ENCODE measurements at regions not wholly inside any gene's neighbourhood (a gene's known extent, or its start where the extent isn't known, plus 50 kb on each side); places are given as distances from the start of the nearest gene placed in this dataset.

- no peak for DNase-seq
Observed at GRCh38 chr2:129904532-129905446, 74.7 kb upstream of the RAB6C start.

GRCh38 chr2:129905664-129906081 is 73.8 kb upstream of the RAB6C start:
- no peak for DNase-seq

- no peak for DNase-seq
Observed at GRCh38 chr2:129906139-129906860, 73.2 kb upstream of the RAB6C start.

GRCh38 chr2:129906861-129907235 is 72.6 kb upstream of the RAB6C start:
- DNase-seq = no peak

GRCh38 chr2:129907256-129907998 is 72.0 kb upstream of the RAB6C start:
- DNase-seq = no peak

GRCh38 chr2:129908721-129909373 is 70.6 kb upstream of the RAB6C start:
- no peak for DNase-seq

GRCh38 chr2:129909651-129910418 is 69.6 kb upstream of the RAB6C start:
- no peak for DNase-seq

- no peak for DNase-seq
Observed at GRCh38 chr2:129910446-129911362, 68.8 kb upstream of the RAB6C start.

GRCh38 chr2:129911363-129912065 is 68.0 kb upstream of the RAB6C start:
- no peak for DNase-seq

- DNase-seq = no peak
Observed at GRCh38 chr2:129912066-129912820, 67.2 kb upstream of the RAB6C start.

- no peak for DNase-seq
Observed at GRCh38 chr2:129912871-129913694, 66.4 kb upstream of the RAB6C start.

GRCh38 chr2:129913695-129914495 is 65.6 kb upstream of the RAB6C start:
- DNase-seq = no peak

GRCh38 chr2:129914538-129915302 is 64.7 kb upstream of the RAB6C start:
- no peak for DNase-seq

- no peak for DNase-seq
Observed at GRCh38 chr2:129915303-129915840, 64.1 kb upstream of the RAB6C start.

- no peak for DNase-seq
Observed at GRCh38 chr2:129918604-129919003, 60.9 kb upstream of the RAB6C start.

- no peak for DNase-seq
Observed at GRCh38 chr2:129922571-129923264, 56.7 kb upstream of the RAB6C start.

Measured in stimulated activated CD4-positive, alpha-beta T cell treated with anti-CD3 and anti-CD28 coated beads, Interleukin-4, amount 100 ng/mL, for 4 hours (primary cell).